UCSD-AML1 (cell line): ENCODE measurements at regions not wholly inside any gene's neighbourhood (a gene's known extent, or its start where the extent isn't known, plus 50 kb on each side); places are given as distances from the start of the nearest gene placed in this dataset.

ENCODE experiments used
- DNase-seq: peaks from one replicate; lab custom pipeline; 2025; ENCODE audit not compliant: unreplicated experiment; lab: John Stamatoyannopoulos, UW

DNA sequence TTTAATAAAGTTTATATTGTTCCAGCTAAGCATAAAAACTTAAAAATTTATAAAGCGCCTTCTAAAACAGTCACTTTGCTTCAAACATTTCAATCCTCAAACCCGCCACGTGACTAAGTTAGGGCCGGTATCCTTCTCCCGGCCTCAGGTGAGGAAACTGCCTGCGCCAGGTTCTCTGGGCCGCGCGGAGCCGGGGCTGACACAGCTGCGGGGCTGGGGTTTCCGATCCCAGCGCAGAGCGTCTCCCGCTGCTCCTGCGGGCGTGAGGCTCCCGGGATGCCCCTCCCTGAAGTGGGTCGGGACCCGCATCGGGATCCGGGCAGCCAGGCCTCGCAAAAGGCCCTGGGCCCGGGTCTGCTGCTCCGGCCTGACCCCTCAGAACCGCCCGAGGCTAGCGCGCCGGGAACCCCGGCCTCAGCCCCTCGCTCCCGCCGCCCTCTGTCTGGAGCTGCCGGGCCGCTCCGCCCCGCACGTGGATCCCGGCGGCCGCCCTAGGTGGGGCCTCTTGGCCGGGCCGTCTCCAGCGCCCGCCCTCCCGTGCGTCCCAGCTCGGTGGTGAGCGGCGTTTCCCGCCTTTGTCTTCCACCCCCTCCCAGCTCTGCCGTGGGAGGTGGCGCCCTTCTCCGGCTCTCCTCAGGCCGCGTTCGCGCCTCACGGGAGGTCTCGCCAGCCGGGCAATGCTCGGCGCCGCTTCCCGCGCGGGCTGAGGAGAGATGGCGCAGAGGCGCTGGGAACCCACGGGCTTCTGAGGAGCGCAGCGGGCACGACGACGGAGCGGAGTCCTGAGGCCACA is 267.9 kb downstream of the DLL1 start:
- DNase-seq = no peak

DNA sequence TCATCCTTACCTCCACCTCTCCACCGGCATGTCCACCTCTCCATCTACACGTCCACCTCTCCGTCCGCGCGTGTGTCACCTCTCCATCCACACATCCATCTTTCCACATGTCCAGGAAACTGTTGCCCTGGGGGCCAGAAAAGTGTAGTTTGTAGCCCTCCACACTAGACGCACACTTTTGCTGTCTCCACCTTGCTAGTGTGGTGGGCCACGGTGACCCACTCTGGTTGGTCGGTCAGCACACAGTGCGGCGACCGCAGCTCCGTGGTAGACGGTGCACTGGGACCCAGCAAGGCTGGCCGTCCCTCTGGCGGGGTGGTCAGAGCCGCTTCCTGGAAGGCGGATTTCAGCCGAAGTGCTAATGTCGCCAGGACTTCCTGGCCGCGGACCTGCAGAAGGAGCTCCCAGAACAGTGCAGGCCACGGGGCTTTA is 268.6 kb downstream of the DLL1 start:
- no peak for DNase-seq

DNA sequence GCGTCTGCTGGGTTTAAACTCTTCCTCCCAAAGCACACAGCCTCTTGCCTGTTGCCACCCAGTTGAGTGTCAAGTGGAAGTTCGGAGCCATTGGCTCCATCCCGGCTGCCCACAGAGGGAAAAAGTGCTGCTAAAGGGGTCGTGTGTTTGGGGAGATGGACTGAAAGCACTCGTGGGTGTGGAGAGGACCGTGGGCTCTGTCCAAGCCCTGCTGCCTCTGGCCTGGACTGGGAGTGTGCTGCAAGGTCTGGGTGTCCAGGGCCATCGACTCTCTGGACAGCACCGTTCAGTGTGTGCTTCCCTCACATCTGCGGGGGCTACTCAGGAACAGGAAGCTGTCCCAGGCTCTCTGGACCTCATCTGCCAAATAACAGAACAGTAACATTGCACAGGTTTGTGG is 269.3 kb downstream of the DLL1 start:
- DNase-seq = no peak

DNA sequence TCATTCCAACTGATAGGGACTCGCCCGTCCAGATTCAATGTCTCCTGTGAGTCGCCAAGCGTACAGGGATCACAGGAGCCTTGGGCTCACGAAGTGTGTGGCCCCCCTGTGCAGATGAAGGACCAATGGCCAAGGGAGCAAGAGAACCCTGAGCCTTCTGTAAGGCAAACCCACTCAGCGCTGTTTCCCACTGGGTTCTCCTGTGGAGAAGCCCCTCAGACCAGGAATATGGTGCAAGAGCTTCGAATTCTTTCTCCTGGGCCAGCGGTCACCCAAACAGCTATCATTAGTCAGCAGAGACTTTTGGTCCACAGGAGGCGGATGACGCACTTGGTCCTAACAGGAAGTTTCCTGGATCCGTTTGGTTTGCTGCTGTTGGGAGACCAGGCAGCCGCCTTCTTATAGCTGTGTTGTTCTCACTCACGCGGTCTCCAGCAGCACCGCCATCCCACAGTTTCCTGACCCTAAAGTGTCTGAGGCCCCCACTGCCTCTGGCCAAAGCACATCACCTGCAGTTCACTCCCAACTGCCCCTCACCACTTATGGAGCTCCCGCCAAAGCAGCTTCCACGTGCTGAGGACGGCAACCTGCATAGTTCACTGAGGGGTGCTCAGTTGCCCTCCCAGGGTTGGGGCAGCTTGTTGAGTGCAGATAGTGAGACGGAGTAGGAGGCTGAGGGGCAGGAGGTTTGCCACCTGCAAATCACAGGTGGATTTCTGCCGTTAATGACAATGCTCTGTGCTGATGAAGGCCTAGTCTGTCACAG is 268.6 kb downstream of the ERMARD start:
- DNase-seq = no peak

DNA sequence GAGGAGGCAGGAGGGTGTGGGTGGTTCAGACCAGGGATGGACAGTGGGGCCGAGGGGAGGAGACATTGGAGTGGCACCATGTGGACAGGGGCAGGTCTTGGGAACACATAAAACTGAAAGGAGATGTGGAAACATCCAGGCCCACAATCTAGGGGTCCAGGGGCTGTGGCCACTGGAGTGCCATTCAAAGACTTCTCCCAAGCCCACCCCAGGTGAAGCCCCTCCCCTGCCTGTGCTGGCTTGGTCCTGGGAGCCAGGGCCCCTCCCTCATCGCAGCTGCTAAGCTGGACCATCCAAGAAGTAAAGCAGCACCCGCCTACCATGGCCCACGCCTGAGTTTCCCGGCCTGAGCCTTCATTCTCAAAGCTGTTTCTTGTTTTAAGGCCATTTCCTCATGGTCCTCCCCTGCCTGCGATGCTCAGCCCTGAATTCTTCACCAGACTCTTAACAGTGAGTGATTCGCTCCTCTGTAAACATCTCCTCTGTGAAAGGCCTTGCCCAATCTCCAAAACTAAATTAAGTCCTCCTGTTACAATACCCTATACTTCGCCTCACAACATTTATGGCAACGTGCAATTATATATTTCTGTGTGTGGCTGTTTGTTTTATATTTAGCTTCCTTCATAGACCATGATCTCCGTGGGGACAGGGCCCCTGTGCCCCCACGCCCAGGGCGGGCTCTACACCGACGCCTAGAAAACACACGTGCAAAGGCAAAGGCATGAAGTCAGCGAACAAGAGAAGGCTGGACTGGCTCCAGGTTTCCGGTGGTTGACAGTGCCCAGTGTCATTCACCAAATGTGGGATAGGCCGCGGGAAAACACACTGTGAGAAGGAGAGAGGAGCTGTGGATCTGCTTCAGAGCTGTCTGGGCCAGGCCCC is 267.8 kb downstream of the ERMARD start:
- DNase-seq = no peak

DNA sequence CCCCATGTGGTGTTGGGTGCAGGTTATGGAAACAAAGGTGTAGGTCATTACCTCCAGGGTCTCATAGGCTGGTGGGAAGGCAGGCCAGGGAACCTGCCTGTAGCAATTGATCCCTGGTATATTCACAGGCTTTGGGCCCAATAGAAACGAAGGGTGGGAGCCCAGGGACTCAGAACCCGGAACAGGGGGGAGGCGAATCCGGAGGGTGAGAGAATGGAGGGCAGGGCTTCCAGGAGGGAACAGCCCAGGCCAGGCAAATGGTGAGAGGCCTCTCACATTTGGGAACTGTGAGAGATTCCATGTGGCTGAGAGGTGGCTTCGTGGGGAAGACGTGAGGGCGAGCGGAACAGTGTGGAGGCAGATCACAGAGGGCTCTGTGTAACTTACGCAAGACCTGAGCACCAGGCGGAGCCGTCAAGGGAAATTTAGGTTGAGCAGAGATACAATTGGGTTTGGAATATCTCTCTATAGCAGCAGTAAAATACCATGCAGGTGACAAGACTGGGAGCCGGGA is 267.1 kb downstream of the ERMARD start:
- DNase-seq = no peak

DNA sequence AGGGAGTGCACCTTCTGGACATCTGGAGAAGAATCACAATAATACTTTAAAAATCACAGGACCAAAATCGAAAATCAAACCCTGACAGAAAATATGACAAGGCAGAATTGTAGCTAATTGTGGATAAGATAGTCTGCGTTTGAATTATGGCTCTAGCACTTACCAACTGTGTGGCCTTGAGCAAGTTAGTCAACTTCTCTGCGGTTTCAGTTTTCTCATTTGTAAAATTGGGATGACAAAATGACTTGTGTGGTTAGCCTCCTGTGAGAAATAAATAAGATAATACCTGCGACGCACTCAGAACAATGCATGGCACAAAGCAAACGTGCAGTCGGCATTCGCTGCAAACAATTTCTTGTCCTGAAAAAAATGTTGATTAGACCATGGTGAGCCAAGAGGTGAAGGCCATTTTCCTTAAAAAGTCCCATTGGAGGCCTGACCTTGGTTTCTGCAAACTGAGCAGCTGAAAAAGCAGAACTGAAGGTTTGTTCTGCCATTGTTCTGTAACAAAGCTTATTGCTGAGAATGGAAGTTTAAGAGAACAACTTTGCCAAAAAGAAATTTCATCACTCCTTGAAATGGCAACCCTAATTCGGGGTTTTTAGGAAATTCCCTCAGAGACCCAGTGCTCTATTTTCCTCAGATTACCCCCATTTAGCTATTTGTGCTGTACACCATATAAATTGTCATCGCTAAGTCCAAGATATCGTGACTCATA is 266.3 kb downstream of the ERMARD start:
- DNase-seq = no peak

DNA sequence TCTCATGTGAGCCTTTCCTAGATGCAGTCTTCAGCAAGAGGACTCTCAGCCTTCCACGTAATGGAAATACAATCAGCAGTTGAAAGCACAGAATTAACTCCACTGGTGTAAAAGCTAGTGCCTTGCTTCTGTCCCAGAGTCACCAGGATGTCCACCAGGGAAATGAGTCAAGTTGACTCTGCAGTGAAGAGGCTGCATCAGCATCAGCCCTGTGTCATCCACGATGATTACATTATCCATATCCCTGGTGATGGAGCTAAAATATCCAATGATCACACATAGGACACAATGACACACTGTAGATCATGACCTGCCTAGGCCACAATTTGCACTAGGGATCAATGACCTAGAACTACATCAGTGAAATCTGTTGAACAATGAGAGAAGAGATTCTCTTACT is 262.4 kb downstream of the ERMARD start:
- no peak for DNase-seq

DNA sequence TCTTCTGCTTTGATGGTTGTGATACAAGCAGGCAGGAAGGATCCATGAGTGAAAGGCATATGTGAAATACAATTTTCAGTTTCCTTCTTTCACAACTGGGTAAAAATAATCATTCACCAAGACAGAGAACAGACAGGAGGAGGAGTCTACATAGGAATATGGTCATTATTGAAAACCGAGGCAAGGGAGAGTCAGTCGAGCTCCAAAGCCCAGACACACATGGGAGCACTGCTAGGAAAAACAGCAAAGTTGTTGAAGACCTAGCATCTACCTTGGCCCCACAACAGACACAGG is 260.6 kb downstream of the ERMARD start:
- DNase-seq = no peak

DNA sequence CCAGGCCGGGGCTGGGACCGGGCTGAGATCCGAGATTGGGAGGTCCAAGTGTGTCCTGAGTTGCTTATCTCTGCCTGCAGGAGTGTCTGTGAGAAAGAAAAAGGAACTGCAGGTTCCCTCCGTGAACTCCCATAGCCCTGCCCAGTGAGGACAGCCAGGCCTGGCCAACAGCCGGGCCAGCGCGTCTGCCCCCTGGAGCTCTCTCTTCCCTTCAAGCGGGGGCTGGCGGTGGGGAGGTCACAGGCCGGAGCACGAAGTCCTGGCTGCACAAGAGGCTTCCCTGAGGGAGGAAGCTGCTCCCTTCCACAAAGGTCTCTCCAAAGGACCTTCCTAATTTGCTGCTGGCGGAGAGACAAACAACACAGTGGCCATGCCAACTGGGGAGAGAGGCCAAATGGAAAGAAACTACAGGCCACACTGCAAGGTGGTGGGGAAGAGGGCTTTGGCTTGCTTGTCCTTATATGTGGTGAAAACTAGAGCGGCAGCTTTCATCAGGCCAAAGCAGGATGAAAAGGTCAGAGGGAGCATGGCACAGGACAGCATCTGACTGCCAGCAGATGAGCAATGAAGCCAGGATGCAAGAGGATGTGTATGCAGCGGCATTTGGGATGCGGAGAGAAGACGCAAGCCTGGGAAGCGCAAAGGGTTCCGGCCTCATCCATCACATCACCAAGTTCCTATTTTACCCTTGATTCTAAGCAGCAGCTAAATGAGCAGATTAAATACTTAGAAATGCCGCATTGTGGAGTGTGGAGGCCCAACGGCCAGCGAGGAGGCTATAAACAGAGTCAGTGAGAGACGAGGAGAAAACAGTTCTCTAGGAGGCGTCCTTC is 260.0 kb downstream of the ERMARD start:
- no peak for DNase-seq

DNA sequence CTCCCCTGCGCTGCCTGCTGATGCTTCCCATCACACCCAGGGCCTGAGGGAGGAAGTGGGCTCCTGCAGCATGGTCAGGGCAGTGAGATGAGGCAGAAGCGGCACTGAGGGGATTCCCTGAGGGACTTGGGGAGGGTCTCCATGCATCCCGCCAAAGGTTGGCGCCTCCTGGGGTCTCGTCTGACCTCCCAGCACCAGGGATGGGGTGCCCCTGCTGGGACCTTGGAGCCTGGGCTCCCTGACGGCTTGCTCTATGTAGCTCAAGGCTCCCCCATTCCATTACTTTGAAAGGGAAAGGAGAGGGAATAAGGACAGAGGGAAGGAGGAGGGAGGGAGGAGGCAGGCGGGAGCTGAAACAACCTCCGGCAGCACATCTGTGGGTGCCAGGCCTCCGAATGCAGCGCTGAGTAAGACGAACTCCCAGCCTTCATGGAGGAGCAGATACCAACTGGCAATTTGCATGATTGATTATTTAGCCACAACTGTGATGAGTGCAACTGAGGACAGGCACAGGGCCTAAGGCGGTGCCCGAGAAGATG is 259.3 kb downstream of the ERMARD start:
- no peak for DNase-seq

DNA sequence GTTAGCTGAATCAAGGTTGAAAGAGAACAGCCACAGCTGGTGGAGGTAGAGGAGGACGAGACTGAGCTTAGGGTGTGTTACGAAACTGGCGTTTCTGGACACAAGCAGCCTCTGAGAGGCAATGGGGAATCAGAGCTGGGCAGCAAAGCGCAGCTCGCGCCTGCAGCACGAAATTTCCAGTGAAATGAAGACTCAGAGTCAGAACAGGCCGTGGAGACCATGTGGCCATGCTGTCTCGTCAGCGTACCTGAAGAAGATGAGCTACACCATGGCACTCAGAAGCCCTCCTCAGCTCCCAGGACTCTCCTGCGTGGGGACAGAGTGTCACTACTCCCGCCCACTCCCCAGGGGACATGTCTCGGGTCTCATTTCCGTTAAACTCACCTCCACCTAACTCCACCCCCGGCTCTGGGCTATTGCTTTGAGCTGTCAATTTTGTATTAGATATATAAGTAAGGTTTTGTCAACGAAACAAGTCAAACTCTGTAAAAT is 256.9 kb downstream of the ERMARD start:
- no peak for DNase-seq

DNA sequence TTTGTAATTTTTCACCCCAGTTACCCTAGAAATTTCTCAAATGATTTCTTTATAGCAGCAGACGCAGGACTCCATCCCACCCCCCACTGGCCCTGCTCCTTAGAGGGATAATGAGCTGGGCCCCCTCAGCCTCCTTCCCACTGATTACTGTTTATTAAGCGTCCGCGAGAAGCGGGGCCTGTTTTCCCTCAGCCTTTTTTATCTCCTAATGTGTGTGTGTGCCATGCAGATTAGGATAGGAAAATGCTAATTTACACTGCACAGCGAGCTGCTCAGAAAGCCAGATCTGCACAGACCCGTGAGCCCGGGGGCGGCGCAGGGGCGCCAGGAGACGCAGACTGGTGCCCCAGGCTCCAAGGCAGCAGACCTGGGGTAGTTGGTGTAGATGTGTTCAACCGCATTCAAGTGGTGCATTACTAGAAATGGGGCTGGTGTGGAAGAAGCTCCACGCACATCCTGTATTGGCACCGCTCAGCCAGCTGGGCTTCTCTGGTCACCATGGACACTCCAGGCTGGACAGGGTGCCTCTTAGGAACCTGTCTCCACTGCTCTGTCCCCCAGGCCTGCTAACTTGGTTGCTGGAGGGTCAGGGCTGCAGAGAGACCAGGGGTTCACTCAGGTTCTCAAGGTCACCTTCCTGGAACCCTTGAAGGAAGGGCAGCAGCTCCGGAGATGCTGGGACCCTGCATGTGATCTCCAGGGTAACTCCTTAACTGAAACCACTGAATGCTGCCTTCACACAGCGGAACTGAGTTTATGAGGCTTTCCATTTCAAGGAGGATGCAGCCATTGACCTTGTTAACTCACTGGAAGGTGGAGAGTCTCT is 256.3 kb downstream of the ERMARD start:
- no peak for DNase-seq

DNA sequence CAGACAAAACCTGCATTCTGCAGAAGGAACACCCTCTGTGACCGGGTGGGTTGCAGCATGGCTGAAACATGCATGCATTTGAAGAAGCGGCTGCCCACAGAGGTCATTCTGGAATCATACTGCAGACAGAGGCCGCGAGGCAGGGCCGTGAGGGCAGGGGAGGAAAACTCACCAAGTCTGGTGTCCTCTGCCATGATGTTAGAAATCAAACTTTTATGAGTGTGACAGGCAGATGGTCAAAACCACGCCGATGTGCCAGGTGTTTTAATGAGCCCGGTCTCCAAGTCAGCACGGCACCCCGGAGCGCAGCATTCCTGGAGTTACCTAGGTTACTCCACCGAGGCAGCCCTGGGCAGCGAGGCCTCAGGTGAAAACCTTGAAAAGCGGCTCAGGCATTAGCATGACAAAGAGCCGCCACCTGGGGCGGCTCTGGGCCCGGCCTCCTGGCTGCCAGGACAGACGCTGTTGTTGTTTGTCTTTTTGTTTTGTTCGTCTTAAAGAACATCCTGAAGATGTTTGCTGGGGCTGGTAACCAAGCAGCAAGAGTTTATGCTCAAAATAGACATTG is 255.6 kb downstream of the ERMARD start:
- DNase-seq = no peak

DNA sequence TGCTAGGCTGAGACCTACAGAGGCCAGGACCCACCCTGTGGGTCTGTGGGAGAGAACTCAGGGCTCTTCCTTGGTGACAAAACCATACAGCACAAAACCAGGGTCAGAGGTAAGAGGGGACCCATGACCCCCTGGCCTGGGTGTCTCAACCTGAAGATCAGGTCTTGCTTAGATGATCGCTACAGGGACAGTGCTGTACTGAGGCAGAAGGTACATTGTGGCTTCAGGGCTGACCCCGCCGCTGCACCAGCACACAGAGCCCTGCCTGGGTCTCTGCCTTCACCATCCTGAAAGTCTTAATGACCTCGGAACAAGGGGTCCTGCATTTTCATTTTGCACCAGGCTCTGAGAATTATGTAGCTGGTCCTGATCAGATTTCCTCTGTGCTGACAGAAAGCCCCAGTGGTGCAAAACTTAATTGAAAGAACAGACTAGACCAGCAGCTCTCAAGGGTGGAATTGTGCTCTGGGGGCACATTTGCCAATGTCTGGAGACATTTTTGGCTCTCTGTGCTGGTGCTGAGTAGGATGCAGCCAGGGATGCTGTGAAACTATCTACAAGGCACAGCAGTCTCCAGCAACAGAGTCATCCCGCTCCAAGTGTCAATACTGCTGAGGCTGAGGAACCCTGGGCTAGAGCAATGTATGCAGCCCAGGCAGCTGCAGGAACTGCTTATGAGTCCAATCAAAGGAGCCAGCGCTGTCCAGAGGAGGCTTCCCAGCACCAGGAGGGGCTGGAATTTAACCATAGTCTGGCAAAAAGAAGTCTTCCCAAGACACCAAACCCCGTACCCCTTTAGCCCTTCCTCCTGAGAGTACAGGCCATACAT is 254.9 kb downstream of the ERMARD start:
- DNase-seq = no peak

DNA sequence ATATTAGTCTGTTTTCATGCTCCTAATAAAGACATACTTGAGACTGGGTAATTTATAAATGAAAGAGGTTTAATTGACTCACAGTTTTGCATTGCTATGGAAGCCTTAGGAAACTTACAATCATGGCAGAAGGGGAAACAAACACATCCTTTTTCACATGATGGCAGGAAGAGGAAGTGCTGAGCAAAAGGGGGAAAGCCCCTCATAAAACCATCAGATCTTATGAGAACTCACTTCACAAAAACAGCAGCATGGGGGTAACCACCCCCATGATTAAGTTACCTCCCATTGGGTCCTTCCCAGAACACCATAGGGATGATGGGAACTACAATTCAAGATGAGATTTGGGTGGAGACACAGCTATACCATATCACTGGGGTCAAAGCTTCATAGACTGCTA is 254.2 kb downstream of the ERMARD start:
- DNase-seq = no peak

DNA sequence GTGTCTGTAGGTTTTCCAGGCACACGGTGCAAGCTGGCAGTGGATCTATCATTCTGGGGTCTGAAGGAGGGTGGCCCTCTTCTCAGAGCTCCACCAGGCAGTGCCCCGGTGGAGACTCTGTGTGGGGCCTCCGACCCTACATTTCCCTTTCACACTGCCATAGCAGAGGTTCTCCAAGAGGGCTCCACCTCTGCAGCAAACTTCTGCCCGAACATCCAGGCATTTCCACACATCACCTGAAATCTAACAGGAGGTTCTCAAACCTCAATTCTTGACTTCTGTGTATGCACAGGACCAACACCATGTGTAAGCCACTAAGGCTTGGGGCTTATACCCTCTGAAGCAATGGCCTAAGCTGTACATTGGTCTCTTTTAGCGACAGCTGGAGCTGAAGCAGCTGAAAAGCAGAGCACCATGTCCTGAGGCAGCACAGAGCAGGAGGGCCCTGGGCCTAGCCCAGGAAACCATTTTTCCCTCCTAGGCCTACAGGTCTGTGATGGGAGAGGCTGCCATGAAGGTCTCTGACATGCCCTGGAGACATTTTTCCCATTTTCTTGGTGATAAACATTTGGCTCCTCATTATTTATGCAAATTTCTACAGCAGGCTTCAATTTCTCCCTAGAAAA is 253.3 kb downstream of the ERMARD start:
- DNase-seq = no peak
